DND-41 (cell line): ENCODE measurements at regions not wholly inside any gene's neighbourhood (a gene's known extent, or its start where the extent isn't known, plus 50 kb on each side); places are given as distances from the start of the nearest gene placed in this dataset.

Experiments
- CTCF ChIP-seq: IDR thresholded peaks from 2 replicates; pipeline ENCODE4 v1.5.1; 2012; ENCODE audit warnings: borderline replicate concordance, low read length, moderate library complexity, mild to moderate bottlenecking; ENCODE audit not compliant: poor library complexity, severe bottlenecking; ENCODE audit errors: extremely low read depth
- EZH2 ChIP-seq: IDR thresholded peaks from 3 replicates; pipeline ENCODE4 v1.6.1; 2012; ENCODE audit warnings: borderline replicate concordance, low read depth, mild to moderate bottlenecking, moderate library complexity, low read length, inconsistent platforms; ENCODE audit not compliant: severe bottlenecking

DNA sequence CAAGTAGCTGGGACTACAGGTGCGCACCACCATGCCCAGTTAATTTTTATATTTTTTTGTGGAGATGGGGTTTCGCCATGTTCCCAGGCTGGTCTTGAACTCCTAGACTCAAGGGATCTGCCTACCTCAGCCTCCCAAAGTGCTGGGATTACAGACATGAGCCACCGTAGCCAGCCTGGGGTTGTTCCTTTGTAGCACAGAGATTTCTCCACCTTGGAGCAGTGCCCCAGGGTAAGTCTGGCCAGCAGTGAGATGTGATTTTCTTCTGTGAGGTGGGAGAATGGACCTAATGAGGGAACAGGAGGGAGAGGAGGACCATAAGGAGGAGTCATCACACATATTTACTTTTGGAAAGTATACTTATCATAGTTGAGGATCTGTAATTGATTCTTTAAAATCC, 61.1 kb upstream of the GADD45A start:
- no peak for TF ChIP-seq CTCF
- no peak for TF ChIP-seq EZH2
